Spleen (tissue), 11 donors: ENCODE measurements at regions not wholly inside any gene's neighbourhood (a gene's known extent, or its start where the extent isn't known, plus 50 kb on each side); places are given as distances from the start of the nearest gene placed in this dataset.
A peak's percentile ranks its signal among the peaks of the same experiment; 100 is the strongest.

ENCODE experiments used
- DNase-seq: peaks from one replicate; pipeline ENCODE4 v3.0.0-alpha.2; 2020
- H3K27ac ChIP-seq, 8 donors: fragments of 200-600 bp; sonication (generic) in 7 of 8; 1 replicate in 4 of 8; 2 replicates in 4 of 8; pipeline versions ENCODE4 v1.5.0 to v1.8.0; 2016 to 2021; ENCODE audit warnings: inconsistent platforms in 4 of 8, mild to moderate bottlenecking in 4 of 8, moderate library complexity in 1 of 8
- H3K27me3 ChIP-seq, 7 donors: fragments of 200-600 bp; sonication (generic) in 6 of 7; replicated peaks in 1 of 7; 1 replicate in 4 of 7; 2 replicates in 3 of 7; pipeline versions ENCODE4 v1.5.0 to v1.8.0; 2016 to 2021; ENCODE audit warnings: inconsistent platforms in 3 of 7, mild to moderate bottlenecking in 1 of 7
- H3K36me3 ChIP-seq, 6 donors: fragments of 200-600 bp; sonication (generic) in 5 of 6; 1 replicate in 4 of 6; 2 replicates in 2 of 6; pipeline versions ENCODE4 v1.5.0 to v1.8.0; 2016 to 2021; ENCODE audit warnings: inconsistent platforms in 2 of 6
- H3K4me1 ChIP-seq, 6 donors: fragments of 200-600 bp; sonication (generic) in 5 of 6; 1 replicate in 3 of 6; 2 replicates in 3 of 6; pipeline versions ENCODE4 v1.5.0 to v1.8.0; 2016 to 2021; ENCODE audit warnings: inconsistent platforms in 3 of 6
- H3K4me3 ChIP-seq, 8 donors: fragments of 200-600 bp; sonication (generic) in 7 of 8; 1 replicate in 4 of 8; 2 replicates in 4 of 8; pipeline versions ENCODE4 v1.5.0 to v1.8.0; 2016 to 2021; ENCODE audit warnings: inconsistent platforms in 4 of 8, mild to moderate bottlenecking in 4 of 8, moderate library complexity in 2 of 8
- H3K9me3 ChIP-seq, 8 donors: fragments of 200-600 bp; sonication (generic) in 7 of 8; 1 replicate in 4 of 8; 2 replicates in 4 of 8; pipeline versions ENCODE4 v1.5.0 to v1.8.0; 2016 to 2021; ENCODE audit warnings: inconsistent platforms in 4 of 8
- POLR2A ChIP-seq, 3 donors: fragments of 450-650 bp; IDR thresholded peaks; one replicate each; pipeline ENCODE4 v1.5.1; 2017; ENCODE audit warnings: antibody characterized with exemption in 3 of 3, mild to moderate bottlenecking in 1 of 3
- POLR2AphosphoS5 ChIP-seq, 3 donors: sonication (generic); formaldehyde crosslinking; IDR thresholded peaks; one replicate each; pipeline ENCODE4 v1.5.1; 2017; ENCODE audit warnings: antibody characterized with exemption in 3 of 3
- WGBS, 5 donors: extraction: QIAGEN DNeasy Blood & Tissue Kit in 3 of 5; methylation state at CpG; one replicate each; pipeline versions ENCODE4 v1.1.5 to v1.1.7; 2013 to 2018; 5-methylcytosine and 5-hydroxymethylcytosine counted together
- intact Hi-C: fragments of 100-400 bp; cut with DNase I; formaldehyde crosslinking; loops from one replicate; pipeline ENCODE4 v1.15.0; 2023; ENCODE audit warnings: low total_unique reads
- TF ChIP-seq, protein P1 (sequence below), 11 experiments: fragments of 200-600 bp in 7 of 11; fragments of 450-650 bp in 4 of 11; sonication (generic) in 4 of 11; IDR thresholded peaks in 8 of 11; conservative IDR thresholded peaks in 3 of 11; 1 replicate in 7 of 11; 2 replicates in 4 of 11; pipeline versions ENCODE4 v1.4.0 to v1.8.0; 2016 to 2021; ENCODE audit warnings: antibody characterized with exemption in 11 of 11, inconsistent platforms in 4 of 11, mild to moderate bottlenecking in 1 of 11
- donor health status: healthy with polysubstance abuse.
- donor health status: DM: no; HTN: no; CAD: no; lungs with moderate emphysema.
- donor health status: DM: no; HTN: no; CAD: no.
- donor health status: Bipolar disorder and iron deficiency.
- donor health status: healthy.
- donor health status: DM: no; HTN: no; CAD: no.
- donor health status: DM: yes; HTN: yes; CAD: no.

DNA sequence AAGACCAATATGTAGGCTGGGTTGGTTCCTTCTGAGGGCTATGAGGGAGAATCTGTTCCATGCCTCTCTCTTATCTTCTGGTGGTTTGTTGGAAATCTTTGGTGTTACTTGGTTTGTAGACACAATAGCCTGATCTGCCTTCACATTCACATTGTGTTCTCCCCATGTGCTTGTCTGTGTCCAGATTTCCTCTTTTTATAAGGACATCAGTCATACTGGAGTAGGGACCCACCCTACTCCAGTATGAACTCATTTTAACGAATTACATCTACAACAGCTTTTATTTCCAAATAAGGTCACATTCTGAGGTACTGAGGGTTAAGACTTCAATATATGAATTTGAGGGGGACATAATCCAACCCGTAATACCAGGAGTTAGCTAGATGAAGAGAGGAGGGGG is 75.9 kb downstream of the DISP1 start:
- H3K4me1 ChIP-seq: peaks cover 0 to 8% (median 3%) of the 10 kb centered on the region in 6 donors

DNA sequence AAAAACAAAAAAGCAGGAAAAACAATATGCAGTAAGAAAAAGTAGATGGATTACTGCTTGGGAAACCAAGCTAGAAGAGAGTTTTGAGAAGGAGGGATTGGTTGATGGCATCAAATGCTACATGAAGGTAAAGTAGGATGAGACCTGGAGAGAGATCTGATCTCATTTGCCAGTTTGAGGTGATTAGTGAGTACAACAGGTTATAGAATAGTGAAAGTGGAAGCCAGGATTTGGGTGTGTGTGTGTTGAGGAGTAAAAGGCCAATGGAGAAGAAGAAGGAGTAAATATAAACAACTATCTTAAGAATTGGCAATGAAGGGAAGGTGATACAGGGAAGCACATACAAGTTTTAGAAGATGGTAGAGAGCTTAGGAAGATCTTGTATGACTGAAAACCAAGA is 76.7 kb downstream of the DISP1 start:
- no peak for TF ChIP-seq POLR2AphosphoS5 (IDR thresholded peaks at IDR 0.05)
- DNase-seq: no peak
- Histone ChIP-seq H3K27ac (peak overlapping the region in 3 of 8 donors; percentile 19 to 52 (median 28)), H3K27me3 (no peaks in the 10 kb centered on the region), H3K36me3 (peaks cover 0 to 9% (median 0%) of the 10 kb centered on the region in 6 donors), H3K4me1 (peaks cover 0 to 8% (median 3%) of the 10 kb centered on the region in 6 donors), H3K9me3 (peaks cover 0 to 6% (median 0%) of the 10 kb centered on the region in 8 donors), H3K4me3 (no peak overlapping the region)
- intact Hi-C loops: no loop called here

More for the DNA sequence above, 75.9 kb downstream of the DISP1 start:
- no peaks in the 10 kb centered on the region for H3K27me3 ChIP-seq
- H3K27ac ChIP-seq: no peak overlapping the region
- WGBS, 5 donors: 92 to 97% (median 95%) methylated on average over 2 of the region's 2 CpGs
- H3K4me3 ChIP-seq: no peak overlapping the region
- TF ChIP-seq POLR2A (IDR thresholded peaks at IDR 0.05) (no peak), POLR2AphosphoS5 (IDR thresholded peaks at IDR 0.05) (no peak)
- TF ChIP-seq, protein P1, sequence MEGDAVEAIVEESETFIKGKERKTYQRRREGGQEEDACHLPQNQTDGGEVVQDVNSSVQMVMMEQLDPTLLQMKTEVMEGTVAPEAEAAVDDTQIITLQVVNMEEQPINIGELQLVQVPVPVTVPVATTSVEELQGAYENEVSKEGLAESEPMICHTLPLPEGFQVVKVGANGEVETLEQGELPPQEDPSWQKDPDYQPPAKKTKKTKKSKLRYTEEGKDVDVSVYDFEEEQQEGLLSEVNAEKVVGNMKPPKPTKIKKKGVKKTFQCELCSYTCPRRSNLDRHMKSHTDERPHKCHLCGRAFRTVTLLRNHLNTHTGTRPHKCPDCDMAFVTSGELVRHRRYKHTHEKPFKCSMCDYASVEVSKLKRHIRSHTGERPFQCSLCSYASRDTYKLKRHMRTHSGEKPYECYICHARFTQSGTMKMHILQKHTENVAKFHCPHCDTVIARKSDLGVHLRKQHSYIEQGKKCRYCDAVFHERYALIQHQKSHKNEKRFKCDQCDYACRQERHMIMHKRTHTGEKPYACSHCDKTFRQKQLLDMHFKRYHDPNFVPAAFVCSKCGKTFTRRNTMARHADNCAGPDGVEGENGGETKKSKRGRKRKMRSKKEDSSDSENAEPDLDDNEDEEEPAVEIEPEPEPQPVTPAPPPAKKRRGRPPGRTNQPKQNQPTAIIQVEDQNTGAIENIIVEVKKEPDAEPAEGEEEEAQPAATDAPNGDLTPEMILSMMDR (IDR thresholded peaks at IDR 0.05 in 8 of 11, conservative IDR thresholded peaks at IDR 0.05 in 3 of 11): no peak
- intact Hi-C loops: no loop called here
- peaks cover 0 to 9% (median 0%) of the 10 kb centered on the region in 6 donors for H3K36me3 ChIP-seq
- DNase-seq: no peak
- H3K9me3 ChIP-seq: peaks cover 0 to 6% (median 0%) of the 10 kb centered on the region in 8 donors

DNA sequence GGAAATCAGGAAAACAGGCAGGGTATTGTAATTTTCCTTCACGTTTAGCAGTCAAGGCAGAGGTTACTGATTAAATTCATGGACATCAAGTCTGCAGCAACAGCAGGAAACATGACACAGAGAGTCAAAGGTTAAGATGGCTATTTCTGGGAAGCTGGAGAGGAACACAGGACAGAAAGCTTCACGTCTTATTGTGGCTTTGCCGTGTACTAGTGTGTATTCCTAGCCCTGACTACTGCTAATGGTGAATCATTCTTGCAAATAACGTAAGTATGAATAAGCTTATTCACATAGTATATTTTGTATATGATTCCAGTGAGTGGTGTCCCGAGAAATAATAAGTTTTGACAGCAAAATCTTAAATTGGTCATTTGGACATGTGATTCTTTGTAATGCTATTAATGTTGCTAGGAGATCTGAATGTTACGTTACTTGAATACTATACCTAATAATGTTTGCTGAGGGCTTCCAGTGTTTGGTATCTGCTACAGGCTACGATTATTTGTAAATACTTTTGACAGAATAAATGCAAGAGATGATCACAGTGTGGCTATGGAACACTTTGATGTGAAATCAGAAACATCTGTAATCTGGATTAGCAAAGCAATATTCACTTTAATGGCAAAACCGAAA is 77.4 kb downstream of the DISP1 start:
- H3K4me3 ChIP-seq: no peak overlapping the region
- peaks cover 0 to 6% (median 0%) of the 10 kb centered on the region in 8 donors for H3K9me3 ChIP-seq
- peak overlapping the region in 3 of 8 donors; percentile 19 to 52 (median 28) for H3K27ac ChIP-seq
- peaks cover 0 to 14% (median 5%) of the 10 kb centered on the region in 6 donors for H3K4me1 ChIP-seq
- peaks cover 0 to 9% (median 0%) of the 10 kb centered on the region in 6 donors for H3K36me3 ChIP-seq
- no peak for DNase-seq
- no peaks in the 10 kb centered on the region for H3K27me3 ChIP-seq
- intact Hi-C loops: no loop called here
- WGBS, 5 donors: 77 to 84% (median 79%) methylated on average over 8 of the region's 8 CpGs
- no peak for TF ChIP-seq POLR2A (IDR thresholded peaks at IDR 0.05)
- TF ChIP-seq, protein P1 (IDR thresholded peaks at IDR 0.05 in 8 of 11, conservative IDR thresholded peaks at IDR 0.05 in 3 of 11): no peak
- no peak for TF ChIP-seq POLR2AphosphoS5 (IDR thresholded peaks at IDR 0.05)

GRCh38 chr1:222893255-222893654 is 78.4 kb downstream of the DISP1 start:
- intact Hi-C loops: no loop called here
- Histone ChIP-seq H3K9me3 (peaks cover 0 to 6% (median 0%) of the 10 kb centered on the region in 8 donors), H3K4me1 (peaks cover 0 to 24% (median 6%) of the 10 kb centered on the region in 6 donors), H3K27me3 (no peaks in the 10 kb centered on the region), H3K36me3 (peaks cover 0 to 9% (median 0%) of the 10 kb centered on the region in 6 donors), H3K27ac (no peak overlapping the region), H3K4me3 (no peak overlapping the region)
- 91 to 96% (median 94%) methylated on average over 13 of the region's 13 CpGs for WGBS, 5 donors
- no peak for DNase-seq
- TF ChIP-seq, protein P1 (IDR thresholded peaks at IDR 0.05 in 8 of 11, conservative IDR thresholded peaks at IDR 0.05 in 3 of 11): no peak
- TF ChIP-seq POLR2A (IDR thresholded peaks at IDR 0.05) (no peak), POLR2AphosphoS5 (IDR thresholded peaks at IDR 0.05) (no peak)
